HepG2 (cell line): ENCODE measurements at regions not wholly inside any gene's neighbourhood (a gene's known extent, or its start where the extent isn't known, plus 50 kb on each side); places are given as distances from the start of the nearest gene placed in this dataset.

Source experiments
- BHLHE40 ChIP-seq: IDR thresholded peaks from 2 replicates; pipeline ENCODE4 v1.6.1; 2011; ENCODE audit warnings: low read length, improper control_type of control experiment
- CBFB ChIP-seq: sonication (generic); formaldehyde crosslinking; IDR thresholded peaks from 2 replicates; pipeline ENCODE4 v1.4.0; 2020; ENCODE audit warnings: missing genetic modification reagents
- TGIF2 ChIP-seq: IDR thresholded peaks from 2 replicates; pipeline ENCODE4 v1.6.1; 2016; ENCODE audit warnings: control low read depth, missing compliant biosample characterization
- TF ChIP-seq, protein P1 (sequence below): sonication (generic); formaldehyde crosslinking; IDR thresholded peaks from 2 replicates; pipeline ENCODE4 v1.4.0; 2020; ENCODE audit warnings: low read depth, missing genetic modification reagents

DNA sequence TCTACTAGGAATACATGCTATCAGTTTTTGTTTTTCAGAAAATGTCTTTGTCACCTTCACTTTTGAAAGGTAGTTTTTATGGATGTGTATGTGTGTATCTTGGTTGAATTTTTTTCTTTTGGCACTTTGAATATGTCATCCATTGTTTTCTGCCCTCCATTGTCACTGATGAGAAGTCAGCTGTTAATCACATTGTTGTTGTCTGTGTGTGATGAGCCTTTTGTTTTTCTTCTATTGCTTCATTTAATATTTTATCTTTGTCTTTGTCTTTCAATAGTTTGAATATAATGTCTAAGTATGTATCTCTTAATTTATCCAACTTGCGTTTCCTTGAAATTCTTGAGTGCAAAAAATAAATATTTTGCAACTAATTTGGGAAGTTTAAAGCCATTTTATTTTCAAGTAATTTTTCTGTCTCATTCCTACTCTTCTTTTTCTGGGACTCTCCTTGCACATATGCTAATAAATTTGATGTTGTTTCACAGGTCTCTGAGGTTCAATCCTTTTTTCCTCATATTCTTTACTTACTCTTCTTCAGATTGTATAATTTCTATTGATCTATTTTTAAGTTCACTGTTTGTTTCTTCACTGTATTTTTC is 546.9 kb upstream of the GHITM start:
- TF ChIP-seq CBFB (CRISPR knock-in tag) (no peak), TGIF2 (CRISPR knock-in tag) (no peak), BHLHE40 (no peak)
- TF ChIP-seq, protein P1, sequence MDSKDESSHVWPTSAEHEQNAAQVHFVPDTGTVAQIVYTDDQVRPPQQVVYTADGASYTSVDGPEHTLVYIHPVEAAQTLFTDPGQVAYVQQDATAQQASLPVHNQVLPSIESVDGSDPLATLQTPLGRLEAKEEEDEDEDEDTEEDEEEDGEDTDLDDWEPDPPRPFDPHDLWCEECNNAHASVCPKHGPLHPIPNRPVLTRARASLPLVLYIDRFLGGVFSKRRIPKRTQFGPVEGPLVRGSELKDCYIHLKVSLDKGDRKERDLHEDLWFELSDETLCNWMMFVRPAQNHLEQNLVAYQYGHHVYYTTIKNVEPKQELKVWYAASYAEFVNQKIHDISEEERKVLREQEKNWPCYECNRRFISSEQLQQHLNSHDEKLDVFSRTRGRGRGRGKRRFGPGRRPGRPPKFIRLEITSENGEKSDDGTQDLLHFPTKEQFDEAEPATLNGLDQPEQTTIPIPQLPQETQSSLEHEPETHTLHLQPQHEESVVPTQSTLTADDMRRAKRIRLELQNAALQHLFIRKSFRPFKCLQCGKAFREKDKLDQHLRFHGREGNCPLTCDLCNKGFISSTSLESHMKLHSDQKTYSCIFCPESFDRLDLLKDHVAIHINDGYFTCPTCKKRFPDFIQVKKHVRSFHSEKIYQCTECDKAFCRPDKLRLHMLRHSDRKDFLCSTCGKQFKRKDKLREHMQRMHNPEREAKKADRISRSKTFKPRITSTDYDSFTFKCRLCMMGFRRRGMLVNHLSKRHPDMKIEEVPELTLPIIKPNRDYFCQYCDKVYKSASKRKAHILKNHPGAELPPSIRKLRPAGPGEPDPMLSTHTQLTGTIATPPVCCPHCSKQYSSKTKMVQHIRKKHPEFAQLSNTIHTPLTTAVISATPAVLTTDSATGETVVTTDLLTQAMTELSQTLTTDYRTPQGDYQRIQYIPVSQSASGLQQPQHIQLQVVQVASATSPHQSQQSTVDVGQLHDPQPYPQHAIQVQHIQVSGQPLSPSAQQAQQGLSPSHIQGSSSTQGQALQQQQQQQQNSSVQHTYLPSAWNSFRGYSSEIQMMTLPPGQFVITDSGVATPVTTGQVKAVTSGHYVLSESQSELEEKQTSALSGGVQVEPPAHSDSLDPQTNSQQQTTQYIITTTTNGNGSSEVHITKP, result no peak
